GM23248 (cell line): ENCODE measurements at regions not wholly inside any gene's neighbourhood (a gene's known extent, or its start where the extent isn't known, plus 50 kb on each side); places are given as distances from the start of the nearest gene placed in this dataset.
A peak's percentile ranks its signal among the peaks of the same experiment; 100 is the strongest.

Experiments used
- DNase-seq: peaks from one replicate; pipeline ENCODE4 v3.0.0-alpha.2; 2015
- H2AFZ ChIP-seq: fragments of 200-600 bp; sonication (generic); 2 replicates; pipeline ENCODE4 v1.6.1; 2016; ENCODE audit warnings: antibody characterized with exemption
- H3F3A ChIP-seq: fragments of 200-600 bp; sonication (generic); 2 replicates; pipeline ENCODE4 v1.6.1; 2016; ENCODE audit warnings: mild to moderate bottlenecking, antibody characterized with exemption, mixed run types; ENCODE audit not compliant: insufficient read depth
- H3K27ac ChIP-seq: fragments of 200-600 bp; sonication (generic); 2 replicates; pipeline ENCODE4 v1.5.1; 2016; ENCODE audit warnings: mild to moderate bottlenecking
- H3K27me3 ChIP-seq: fragments of 200-600 bp; sonication (generic); replicated peaks from 2 replicates; pipeline ENCODE4 v1.6.1; 2016; ENCODE audit warnings: mild to moderate bottlenecking; ENCODE audit not compliant: insufficient read depth
- H3K36me3 ChIP-seq: fragments of 200-600 bp; sonication (generic); 2 replicates; pipeline ENCODE4 v1.6.1; 2016; ENCODE audit warnings: low read depth, mild to moderate bottlenecking
- H3K4me1 ChIP-seq: fragments of 200-600 bp; sonication (generic); 2 replicates; pipeline ENCODE4 v1.6.1; 2016; ENCODE audit warnings: mild to moderate bottlenecking; ENCODE audit not compliant: insufficient read depth
- H3K4me2 ChIP-seq: fragments of 200-600 bp; sonication (generic); one replicate; pipeline ENCODE4 v1.6.1; 2016; ENCODE audit warnings: mild to moderate bottlenecking; ENCODE audit not compliant: unreplicated experiment
- H3K4me3 ChIP-seq: fragments of 200-600 bp; sonication (generic); 2 replicates; pipeline ENCODE4 v1.5.1; 2016; ENCODE audit warnings: mild to moderate bottlenecking
- H3K79me2 ChIP-seq: fragments of 200-600 bp; sonication (generic); 2 replicates; pipeline ENCODE4 v1.6.1; 2016; ENCODE audit warnings: mild to moderate bottlenecking; ENCODE audit not compliant: insufficient read depth
- H3K9ac ChIP-seq: fragments of 200-600 bp; sonication (generic); 2 replicates; pipeline ENCODE4 v1.6.1; 2016; ENCODE audit warnings: mild to moderate bottlenecking
- H3K9me2 ChIP-seq: fragments of 200-600 bp; sonication (generic); 2 replicates; pipeline ENCODE4 v1.6.1; 2016; ENCODE audit warnings: mixed run types, mild to moderate bottlenecking, moderate library complexity; ENCODE audit not compliant: insufficient read depth
- H3K9me3 ChIP-seq: fragments of 200-600 bp; sonication (generic); one replicate; pipeline ENCODE4 v1.6.1; 2017; ENCODE audit warnings: low read depth
- H4K20me1 ChIP-seq: fragments of 200-600 bp; sonication (generic); 2 replicates; pipeline ENCODE4 v1.6.0; 2016; ENCODE audit not compliant: insufficient read depth
- EZH2 ChIP-seq: fragments of 200-600 bp; sonication (generic); IDR thresholded peaks from 2 replicates; pipeline ENCODE4 v1.6.1; 2018; ENCODE audit warnings: antibody characterized with exemption, mild to moderate bottlenecking; ENCODE audit not compliant: insufficient read depth, poor library complexity, severe bottlenecking
- EZH2phosphoT487 ChIP-seq: fragments of 200-600 bp; sonication (generic); IDR thresholded peaks from 2 replicates; pipeline ENCODE4 v1.6.1; 2018; ENCODE audit warnings: antibody characterized with exemption, moderate library complexity, mild to moderate bottlenecking, low read depth; ENCODE audit not compliant: insufficient read depth
- WGBS, 2 experiments: methylation state at CpG; one replicate each; pipeline ENCODE4 v1.1.6; 2015 to 2017; ENCODE audit warnings: low lambda C conversion rate in 2 of 2, low coverage in 1 of 2; ENCODE audit errors: missing lambda C conversion rate in 2 of 2; 5-methylcytosine and 5-hydroxymethylcytosine counted together
- in situ Hi-C: fragments of 300-500 bp; cut with MboI; formaldehyde crosslinking; loops from 2 replicates; pipeline ENCODE4 v1.15.0; 2020

DNA sequence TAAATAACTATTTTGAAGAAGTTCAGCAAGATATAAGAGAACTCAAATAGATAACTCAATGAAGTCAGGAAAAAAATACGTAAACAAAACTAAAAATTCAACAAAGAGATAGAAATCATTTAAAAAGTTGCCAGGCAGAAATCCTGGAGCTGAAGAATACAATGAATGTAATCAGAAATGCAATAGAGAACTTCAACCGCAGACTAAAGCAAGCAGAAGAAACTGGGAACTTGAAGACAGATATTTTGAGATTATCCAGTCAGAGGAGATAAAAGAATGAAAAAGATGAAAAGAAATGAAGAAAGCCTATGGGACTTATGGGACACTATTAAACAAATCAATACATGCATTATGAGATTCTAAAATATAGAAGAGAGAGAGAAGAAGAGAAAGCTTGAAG, 129.1 kb upstream of the LPAR1 start:
- H3K27me3 ChIP-seq: no peaks in the 10 kb centered on the region
- no peak overlapping the region for H3K27ac ChIP-seq
- no peaks in the 10 kb centered on the region for H3K9me2 ChIP-seq
- 92 to 96% methylated on average over 2 of the region's 2 CpGs for WGBS, 2 experiments
- no peaks in the 10 kb centered on the region for H3K79me2 ChIP-seq
- TF ChIP-seq EZH2: no peak
- no peak for TF ChIP-seq EZH2phosphoT487
- H4K20me1 ChIP-seq: no peaks in the 10 kb centered on the region
- H2AFZ ChIP-seq: no peak overlapping the region
- no peak overlapping the region for H3K4me3 ChIP-seq
- H3K9me3 ChIP-seq: no peaks in the 10 kb centered on the region
- no peaks in the 10 kb centered on the region for H3F3A ChIP-seq
- no peak for DNase-seq
- H3K36me3 ChIP-seq: no peaks in the 10 kb centered on the region
- H3K4me2 ChIP-seq: no peak overlapping the region
- peaks cover 12% of the 10 kb centered on the region; the same call in 1 of the 2 replicates for H3K4me1 ChIP-seq
- no peak overlapping the region for H3K9ac ChIP-seq
- in situ Hi-C loops: no loop called here

DNA sequence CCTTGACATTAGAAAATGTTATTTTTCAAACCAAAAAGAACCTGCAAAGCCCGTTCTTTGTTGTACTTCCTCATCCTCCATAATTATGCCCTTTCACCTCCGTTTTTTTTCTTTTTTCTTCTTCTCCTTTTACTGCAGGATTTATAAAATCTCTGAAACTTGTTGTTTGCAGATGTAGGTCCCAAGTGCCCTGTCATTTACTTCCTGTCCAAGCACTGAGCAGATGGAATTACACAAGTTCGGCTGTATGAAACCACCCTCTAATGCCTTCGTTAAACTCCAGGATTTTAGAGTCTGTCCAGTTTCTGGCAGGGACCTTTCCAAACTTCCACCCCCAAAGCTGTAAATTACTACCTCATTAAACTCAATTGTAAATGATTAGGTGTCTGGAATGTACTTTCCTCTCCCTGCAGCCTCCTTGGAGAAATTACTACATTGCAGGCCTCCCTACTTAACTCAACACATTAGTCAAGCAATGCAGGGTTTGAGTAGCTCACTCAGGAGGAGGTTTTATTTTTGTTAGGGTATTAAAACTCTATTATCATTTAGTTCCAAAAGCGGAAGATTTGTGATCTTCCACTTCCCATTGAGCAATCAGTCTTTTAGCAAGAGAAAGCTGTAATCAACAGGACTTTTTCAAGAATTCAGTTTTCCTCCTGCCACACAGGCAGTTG, 125.6 kb upstream of the LPAR1 start:
- no peak overlapping the region for H3K4me2 ChIP-seq
- no peaks in the 10 kb centered on the region for H3K79me2 ChIP-seq
- H3K9ac ChIP-seq: no peak overlapping the region
- H3K9me3 ChIP-seq: no peaks in the 10 kb centered on the region
- in situ Hi-C loops: no loop called here
- TF ChIP-seq EZH2 (no peak), EZH2phosphoT487 (no peak)
- peaks cover 26% of the 10 kb centered on the region for H3K4me1 ChIP-seq
- peak overlapping the region; percentile 48 for H2AFZ ChIP-seq
- DNase-seq: peak; percentile 31
- peaks cover 11% of the 10 kb centered on the region for H3F3A ChIP-seq
- no peaks in the 10 kb centered on the region for H3K27me3 ChIP-seq
- no peak overlapping the region for H3K27ac ChIP-seq
- no peaks in the 10 kb centered on the region for H3K36me3 ChIP-seq
- H3K9me2 ChIP-seq: no peaks in the 10 kb centered on the region
- WGBS, 2 experiments: 20 to 23% methylated on average over 5 of the region's 5 CpGs
- H3K4me3 ChIP-seq: no peak overlapping the region
- H4K20me1 ChIP-seq: no peaks in the 10 kb centered on the region

DNA sequence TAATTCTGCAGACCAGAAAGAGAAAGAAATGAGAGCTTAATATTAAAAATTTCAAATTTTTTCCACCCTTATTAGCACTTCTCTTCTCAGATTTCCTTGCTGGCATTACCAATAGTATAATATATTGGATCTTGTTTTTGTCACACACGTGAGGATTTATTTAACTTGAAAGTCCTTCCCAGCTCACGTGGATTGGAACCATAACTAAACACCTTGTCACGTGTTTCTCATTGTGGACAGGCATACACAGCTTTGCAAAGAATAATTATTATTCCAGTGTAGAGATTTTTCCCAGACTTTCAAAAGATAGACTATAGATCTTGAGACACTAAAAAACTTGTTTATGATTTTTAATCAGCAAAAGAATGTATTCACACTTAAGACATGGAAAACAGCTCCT, 123.8 kb upstream of the LPAR1 start:
- TF ChIP-seq EZH2phosphoT487: no peak
- no peak for TF ChIP-seq EZH2
- Histone ChIP-seq H3K4me1 (peaks cover 38% of the 10 kb centered on the region), H4K20me1 (no peaks in the 10 kb centered on the region), H3K9ac (no peak overlapping the region), H3K79me2 (no peaks in the 10 kb centered on the region), H3K27me3 (no peaks in the 10 kb centered on the region), H3K4me2 (no peak overlapping the region), H3K9me3 (no peaks in the 10 kb centered on the region), H3K27ac (no peak overlapping the region), H3K9me2 (no peaks in the 10 kb centered on the region), H2AFZ (no peak overlapping the region), H3F3A (peaks cover 15% of the 10 kb centered on the region), H3K36me3 (no peaks in the 10 kb centered on the region), H3K4me3 (no peak overlapping the region)
- in situ Hi-C loops: no loop called here
- 75 to 76% methylated on average over 3 of the region's 3 CpGs for WGBS, 2 experiments
- DNase-seq: no peak

DNA sequence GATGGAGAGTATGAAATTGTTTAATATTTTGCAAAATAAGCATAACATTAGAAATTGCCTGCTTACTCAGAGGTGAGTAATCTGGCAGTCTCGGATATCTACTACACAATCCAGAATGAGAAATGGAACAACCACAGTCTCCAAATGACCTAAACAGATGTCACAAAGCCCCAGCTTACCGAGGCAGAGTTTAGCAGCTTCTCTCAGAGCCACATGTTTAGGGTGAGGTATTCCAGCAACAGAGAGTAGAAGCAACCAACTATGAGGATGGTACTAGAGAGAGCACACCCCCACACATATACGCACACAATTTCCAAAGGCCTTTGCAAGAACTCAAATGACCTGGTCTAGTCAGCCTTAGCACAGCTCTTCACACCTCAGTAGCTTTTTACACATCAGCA, 122.7 kb upstream of the LPAR1 start:
- Histone ChIP-seq H3K4me3 (no peak overlapping the region), H2AFZ (no peak overlapping the region), H3K4me2 (peak overlapping the region; percentile 27), H4K20me1 (no peaks in the 10 kb centered on the region), H3K9me3 (no peaks in the 10 kb centered on the region), H3K4me1 (peaks cover 38% of the 10 kb centered on the region), H3K9ac (no peak overlapping the region), H3K36me3 (no peaks in the 10 kb centered on the region), H3K27ac (peak overlapping the region; percentile 50), H3F3A (peaks cover 15% of the 10 kb centered on the region), H3K79me2 (no peaks in the 10 kb centered on the region), H3K9me2 (no peaks in the 10 kb centered on the region), H3K27me3 (no peaks in the 10 kb centered on the region)
- DNase-seq: peak; percentile 91
- in situ Hi-C loops: no loop called here
- WGBS, 2 experiments: 9 to 18% methylated on average over 3 of the region's 3 CpGs
- TF ChIP-seq EZH2phosphoT487 (no peak), EZH2 (no peak)
